Neuron (in vitro differentiated cells): ENCODE measurements at regions not wholly inside any gene's neighbourhood (a gene's known extent, or its start where the extent isn't known, plus 50 kb on each side); places are given as distances from the start of the nearest gene placed in this dataset.

Experiments used
- H2AFZ ChIP-seq: one replicate; pipeline ENCODE4 v1.6.1; 2013; ENCODE audit warnings: low read depth, mild to moderate bottlenecking, inconsistent platforms, low read length, moderate library complexity
- H3K27me3 ChIP-seq: one replicate; pipeline ENCODE4 v1.6.1; 2013; ENCODE audit warnings: low read length; ENCODE audit not compliant: insufficient read depth
- H3K36me3 ChIP-seq: one replicate; pipeline ENCODE4 v1.6.1; 2013; ENCODE audit warnings: low read length; ENCODE audit not compliant: insufficient read depth
- H3K4me1 ChIP-seq: one replicate; pipeline ENCODE4 v1.6.1; 2013; ENCODE audit warnings: low read length; ENCODE audit not compliant: insufficient read depth
- H3K4me3 ChIP-seq: 2 replicates; pipeline ENCODE4 v1.5.1; 2013; ENCODE audit warnings: mild to moderate bottlenecking, low read length, moderate library complexity
- H3K9me3 ChIP-seq: one replicate; pipeline ENCODE4 v1.6.1; 2013; ENCODE audit warnings: low read length

DNA sequence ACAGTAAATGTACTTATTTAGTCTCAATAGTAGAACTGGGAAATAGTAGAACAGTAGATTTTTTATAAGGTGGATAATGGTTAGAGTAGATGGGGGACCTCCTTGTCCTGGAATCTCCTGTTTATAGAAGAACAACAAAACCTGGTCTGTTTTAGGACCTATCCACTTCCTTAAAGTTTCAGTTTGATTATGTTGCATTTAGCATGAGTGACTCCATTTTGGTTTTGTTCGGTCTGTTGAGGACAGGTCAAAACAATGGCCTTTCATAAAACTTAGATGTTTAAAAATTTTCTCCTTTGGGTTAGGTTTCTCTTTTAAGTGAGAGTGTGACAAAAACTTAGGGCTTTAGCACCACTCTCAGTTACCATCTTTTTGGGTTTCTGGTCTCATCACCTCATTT lies 308.9 kb downstream of the BTG1 start:
- H3K27me3 ChIP-seq: no peaks in the 10 kb centered on the region
- H2AFZ ChIP-seq: no peak overlapping the region
- H3K4me1 ChIP-seq: no peaks in the 10 kb centered on the region
- no peak overlapping the region for H3K4me3 ChIP-seq
- H3K36me3 ChIP-seq: no peaks in the 10 kb centered on the region
- H3K9me3 ChIP-seq: peaks cover 2% of the 10 kb centered on the region

DNA sequence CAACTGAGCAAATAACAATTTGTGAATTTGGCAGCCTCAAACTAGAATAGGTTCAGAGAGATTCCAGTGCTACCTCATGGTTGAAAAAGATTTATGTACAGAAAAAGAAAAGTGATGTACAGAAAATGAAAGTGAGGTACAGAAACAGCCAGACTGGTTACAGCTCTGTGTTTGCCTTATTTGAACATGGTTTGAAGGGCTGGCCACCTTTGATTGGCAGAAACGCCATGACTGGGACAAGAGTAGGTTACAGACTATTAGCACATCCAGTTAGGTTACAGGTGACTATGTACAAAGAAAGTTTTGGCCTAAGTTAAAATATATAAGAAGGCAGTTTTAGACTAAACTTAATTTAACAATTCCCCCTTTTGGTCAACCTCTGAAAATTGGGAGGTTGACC lies 309.4 kb downstream of the BTG1 start:
- no peaks in the 10 kb centered on the region for H3K27me3 ChIP-seq
- no peaks in the 10 kb centered on the region for H3K36me3 ChIP-seq
- no peaks in the 10 kb centered on the region for H3K4me1 ChIP-seq

DNA sequence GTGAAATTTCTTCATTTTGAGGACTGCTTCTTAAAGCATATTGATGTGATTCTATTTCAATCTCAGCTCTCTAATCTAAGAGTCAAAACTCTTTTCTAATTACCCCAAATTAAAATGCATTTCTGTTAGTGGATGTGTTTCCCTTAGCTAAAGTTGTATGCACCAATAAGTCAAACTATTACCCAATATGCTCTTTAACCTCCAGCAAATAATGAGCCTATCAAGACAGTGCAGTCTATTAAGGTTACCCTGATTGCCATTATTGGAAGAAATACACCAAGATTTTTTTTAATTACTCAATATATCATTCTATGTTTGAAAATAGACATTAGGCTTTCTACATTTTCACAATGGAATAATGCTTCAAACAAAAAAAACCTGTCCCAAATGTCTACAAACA lies 310.0 kb downstream of the BTG1 start:
- Histone ChIP-seq H3K36me3 (no peaks in the 10 kb centered on the region), H3K27me3 (no peaks in the 10 kb centered on the region), H3K4me3 (no peak overlapping the region), H3K4me1 (no peaks in the 10 kb centered on the region), H3K9me3 (peaks cover under 1% of the 10 kb centered on the region), H2AFZ (no peak overlapping the region)

More for the DNA sequence above, 309.4 kb downstream of the BTG1 start:
- no peak overlapping the region for H3K4me3 ChIP-seq
- H2AFZ ChIP-seq: no peak overlapping the region
- peaks cover 2% of the 10 kb centered on the region for H3K9me3 ChIP-seq

DNA sequence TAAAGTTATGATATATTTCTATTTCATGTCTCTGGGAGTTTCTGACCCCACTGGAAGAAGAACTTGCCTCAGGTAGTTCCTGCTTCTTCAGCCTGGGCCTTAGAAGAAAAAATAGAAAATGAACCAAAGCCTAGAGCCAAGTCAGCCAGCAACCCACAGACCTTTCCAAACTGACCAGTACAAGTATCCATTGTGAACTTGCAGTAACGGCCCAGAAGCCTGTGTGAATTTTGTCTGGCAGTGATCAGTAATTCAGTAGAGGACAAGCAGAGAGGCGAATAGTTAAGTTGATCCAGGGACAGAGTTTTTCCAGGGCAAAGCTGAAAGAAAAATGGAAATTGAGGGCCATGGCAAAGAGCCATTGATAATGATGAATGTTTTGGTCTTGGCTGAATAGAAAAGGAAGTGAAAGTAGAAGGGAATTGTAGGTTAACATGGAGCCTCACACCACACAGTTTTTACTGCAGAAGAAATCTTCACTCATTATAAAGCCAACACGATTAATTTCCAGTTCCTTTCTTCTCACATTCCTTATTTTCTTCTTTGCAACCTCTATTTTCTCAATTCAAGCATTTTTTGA lies 311.8 kb downstream of the BTG1 start:
- H3K9me3 ChIP-seq: no peaks in the 10 kb centered on the region
- no peaks in the 10 kb centered on the region for H3K36me3 ChIP-seq

DNA sequence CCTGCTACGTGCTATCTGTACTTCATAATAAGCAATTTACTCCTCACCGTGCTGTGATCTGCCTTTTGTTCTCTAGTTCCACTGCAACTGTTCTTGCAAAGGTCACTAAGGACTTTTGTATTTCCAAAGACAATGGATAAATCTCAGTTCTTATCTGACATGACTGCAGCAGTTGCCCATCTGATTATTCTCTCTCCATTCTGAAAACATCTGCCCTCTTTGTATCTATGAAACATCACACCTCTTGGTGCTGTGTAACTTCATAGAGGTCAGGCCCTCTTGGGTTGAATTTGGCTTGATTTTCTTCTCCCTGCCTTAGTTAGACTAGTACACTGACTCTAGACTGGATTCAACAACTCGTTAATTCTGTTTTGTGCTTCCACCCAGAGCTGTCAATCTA lies 319.6 kb downstream of the BTG1 start:
- H3K4me3 ChIP-seq: no peak overlapping the region

More for the DNA sequence above, 311.8 kb downstream of the BTG1 start:
- no peak overlapping the region for H2AFZ ChIP-seq
- no peak overlapping the region for H3K4me3 ChIP-seq
- H3K27me3 ChIP-seq: no peaks in the 10 kb centered on the region
- H3K4me1 ChIP-seq: no peaks in the 10 kb centered on the region

DNA sequence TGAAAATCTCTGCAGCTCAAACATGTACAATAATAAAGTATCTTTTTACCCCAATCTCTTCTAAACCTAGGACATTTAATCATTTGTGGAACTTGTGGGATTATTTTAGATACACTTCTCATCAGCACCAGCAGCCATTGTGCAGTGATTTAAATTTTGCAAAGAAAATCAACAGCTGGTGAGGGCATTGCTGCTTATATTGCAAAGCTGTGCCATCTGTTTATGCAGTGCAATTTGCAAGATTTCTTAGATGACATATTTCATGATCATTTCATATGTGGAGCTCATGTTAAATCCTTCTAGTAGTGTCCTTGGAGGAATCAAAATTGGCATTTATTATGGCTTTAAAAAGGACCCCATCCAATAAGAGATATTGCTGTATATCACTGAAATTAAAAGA lies 320.7 kb downstream of the BTG1 start:
- Histone ChIP-seq H3K27me3 (no peaks in the 10 kb centered on the region), H3K4me1 (peaks cover 8% of the 10 kb centered on the region), H3K36me3 (no peaks in the 10 kb centered on the region), H2AFZ (no peak overlapping the region), H3K9me3 (no peaks in the 10 kb centered on the region), H3K4me3 (no peak overlapping the region)

More for the DNA sequence above, 319.6 kb downstream of the BTG1 start:
- peaks cover 8% of the 10 kb centered on the region for H3K4me1 ChIP-seq
- no peaks in the 10 kb centered on the region for H3K27me3 ChIP-seq
- H3K36me3 ChIP-seq: no peaks in the 10 kb centered on the region
- H3K9me3 ChIP-seq: no peaks in the 10 kb centered on the region
- peak overlapping the region; percentile 62 for H2AFZ ChIP-seq

DNA sequence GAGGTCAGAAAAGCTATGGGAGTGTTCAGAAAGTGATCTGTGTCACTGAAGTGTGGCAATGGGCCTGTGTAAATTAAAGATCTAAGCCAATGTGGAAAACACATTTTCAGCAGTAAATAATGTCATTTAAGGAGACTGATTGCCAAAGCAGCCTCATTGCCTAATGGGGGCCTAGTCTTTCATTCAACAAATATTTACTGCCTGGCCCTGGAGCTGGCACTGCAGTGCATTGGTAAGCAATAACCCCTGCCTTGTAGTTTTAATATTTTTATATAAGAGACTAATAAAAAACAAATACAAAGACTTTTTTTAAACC lies 326.6 kb downstream of the BTG1 start:
- H2AFZ ChIP-seq: no peak overlapping the region
- no peak overlapping the region for H3K4me3 ChIP-seq

DNA sequence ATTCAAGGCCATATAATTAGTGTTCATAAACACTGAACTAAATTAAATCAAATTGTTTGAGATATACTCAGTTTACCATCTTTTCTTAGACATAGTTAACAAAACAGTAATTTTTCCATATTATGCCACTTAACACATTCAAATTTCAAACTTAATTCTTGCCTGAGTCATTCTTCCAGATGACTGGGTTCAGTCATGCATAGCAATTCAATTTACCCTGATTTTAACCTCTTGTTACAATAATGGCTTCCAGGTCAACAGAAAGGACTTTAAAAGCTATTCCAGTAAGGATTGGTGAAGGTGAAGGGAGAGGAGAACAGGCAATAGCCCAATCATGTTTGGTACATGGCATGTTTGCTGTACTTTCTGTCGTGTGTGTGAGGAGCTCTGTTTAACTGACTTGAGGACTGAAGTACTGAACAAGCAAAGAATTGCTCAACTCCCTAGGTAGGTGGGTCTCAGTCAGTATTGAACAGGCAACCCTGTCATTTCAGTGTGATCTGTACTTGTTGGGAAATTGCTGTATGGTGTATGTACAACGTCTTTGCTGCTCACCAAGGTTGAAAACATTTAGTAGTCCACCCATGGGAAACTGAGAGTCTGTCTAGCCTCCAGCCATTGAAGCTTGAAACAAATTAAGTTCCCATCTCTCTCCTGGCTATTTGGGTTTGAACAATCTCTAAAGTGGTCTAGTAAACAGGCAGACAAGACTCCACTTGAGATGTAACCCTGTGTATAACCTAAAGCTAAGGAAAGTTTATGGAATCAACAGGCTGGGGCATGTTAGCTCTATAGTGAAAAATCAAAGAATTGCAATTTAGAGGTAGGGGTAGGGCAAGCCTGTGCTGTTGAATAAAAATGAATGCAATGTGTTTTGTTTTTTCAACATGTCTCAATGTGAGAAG lies 327.2 kb downstream of the BTG1 start:
- no peak overlapping the region for H2AFZ ChIP-seq
- H3K36me3 ChIP-seq: no peaks in the 10 kb centered on the region
- H3K4me1 ChIP-seq: peaks cover 22% of the 10 kb centered on the region
- no peak overlapping the region for H3K4me3 ChIP-seq
- no peaks in the 10 kb centered on the region for H3K27me3 ChIP-seq
- no peaks in the 10 kb centered on the region for H3K9me3 ChIP-seq

More for the DNA sequence above, 326.6 kb downstream of the BTG1 start:
- H3K9me3 ChIP-seq: no peaks in the 10 kb centered on the region
- H3K36me3 ChIP-seq: no peaks in the 10 kb centered on the region
- peaks cover 22% of the 10 kb centered on the region for H3K4me1 ChIP-seq
- H3K27me3 ChIP-seq: no peaks in the 10 kb centered on the region

DNA sequence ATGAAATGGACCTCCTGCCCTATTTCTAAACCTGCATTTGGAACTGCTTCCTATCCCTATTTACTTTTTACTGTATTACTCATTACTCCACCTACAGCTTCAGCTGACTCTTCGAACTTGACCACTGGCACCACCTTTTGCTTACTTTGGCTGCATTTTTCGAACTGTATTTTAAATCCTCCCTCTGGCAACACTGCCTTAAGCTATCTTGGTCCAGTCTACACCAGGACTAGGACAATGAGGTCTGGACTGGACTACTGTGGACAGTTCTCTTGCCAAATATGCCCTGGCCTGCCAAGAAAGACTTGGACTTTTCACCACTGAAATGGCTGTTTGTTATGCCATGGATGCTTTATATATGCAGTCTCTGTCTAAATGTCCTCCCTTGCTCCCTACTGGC lies 328.1 kb downstream of the BTG1 start:
- no peak overlapping the region for H2AFZ ChIP-seq
- peaks cover 22% of the 10 kb centered on the region for H3K4me1 ChIP-seq
- no peak overlapping the region for H3K4me3 ChIP-seq
- no peaks in the 10 kb centered on the region for H3K27me3 ChIP-seq
- H3K36me3 ChIP-seq: no peaks in the 10 kb centered on the region
- no peaks in the 10 kb centered on the region for H3K9me3 ChIP-seq

DNA sequence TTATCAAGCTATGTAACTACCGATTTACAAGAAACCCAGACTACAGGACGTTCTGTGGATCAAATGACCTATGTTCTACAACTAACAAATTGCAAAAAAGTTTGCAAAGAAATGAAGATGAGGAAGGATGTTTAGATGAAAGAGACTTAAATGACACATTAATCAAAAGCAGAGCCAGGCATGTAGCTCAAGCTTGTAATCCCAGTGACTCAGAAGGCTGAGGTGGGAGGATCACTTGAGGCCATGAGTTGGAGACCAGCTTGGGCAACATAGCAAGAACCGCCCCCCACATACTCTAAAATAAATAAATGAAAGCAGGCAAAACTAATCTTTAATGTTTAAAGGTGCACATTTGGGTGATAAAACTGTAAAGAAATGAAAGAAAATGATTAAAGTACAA lies 331.9 kb downstream of the BTG1 start:
- Histone ChIP-seq H3K4me3 (no peak overlapping the region), H3K4me1 (peaks cover 14% of the 10 kb centered on the region), H2AFZ (no peak overlapping the region), H3K9me3 (peaks cover 1% of the 10 kb centered on the region), H3K36me3 (no peaks in the 10 kb centered on the region), H3K27me3 (no peaks in the 10 kb centered on the region)

DNA sequence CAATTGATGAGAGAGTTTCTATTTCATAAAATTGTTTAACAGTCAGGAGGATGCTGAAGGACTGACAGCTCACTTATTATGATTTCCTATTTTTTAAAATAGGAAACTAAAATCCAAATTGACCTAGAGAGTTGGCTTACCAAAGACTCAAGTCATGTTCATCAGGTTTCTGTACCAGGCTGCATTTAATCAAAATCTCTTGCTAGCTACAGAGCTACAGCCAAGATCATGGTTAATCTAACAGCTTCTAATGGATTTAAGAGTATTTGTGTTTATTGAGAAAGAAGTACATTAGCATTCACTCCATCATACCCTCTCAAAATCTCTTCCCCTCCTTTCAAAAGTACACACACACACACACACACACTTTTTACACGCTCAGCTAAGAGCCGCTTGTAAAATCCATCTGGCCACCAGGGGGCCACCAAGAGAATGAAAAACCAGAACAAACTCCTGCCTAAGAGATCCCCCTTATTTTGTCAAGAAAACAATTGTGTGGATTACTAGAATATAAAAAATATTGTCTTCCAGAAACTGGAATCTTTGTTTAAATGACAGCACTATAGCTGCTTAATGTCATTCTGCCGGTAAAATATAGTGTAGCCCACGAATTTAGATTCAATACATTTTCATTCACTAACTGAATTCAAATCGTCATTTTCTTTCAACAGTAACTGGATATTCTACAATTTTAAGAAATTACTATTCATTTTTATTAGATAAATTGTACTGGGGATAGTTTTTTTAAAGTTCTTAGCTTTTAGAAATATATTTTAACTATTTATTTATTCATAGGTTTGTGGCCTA lies 334.0 kb downstream of the BTG1 start:
- Histone ChIP-seq H3K27me3 (no peaks in the 10 kb centered on the region), H3K9me3 (peaks cover 1% of the 10 kb centered on the region), H3K4me3 (no peak overlapping the region), H3K4me1 (no peaks in the 10 kb centered on the region), H2AFZ (no peak overlapping the region), H3K36me3 (no peaks in the 10 kb centered on the region)

DNA sequence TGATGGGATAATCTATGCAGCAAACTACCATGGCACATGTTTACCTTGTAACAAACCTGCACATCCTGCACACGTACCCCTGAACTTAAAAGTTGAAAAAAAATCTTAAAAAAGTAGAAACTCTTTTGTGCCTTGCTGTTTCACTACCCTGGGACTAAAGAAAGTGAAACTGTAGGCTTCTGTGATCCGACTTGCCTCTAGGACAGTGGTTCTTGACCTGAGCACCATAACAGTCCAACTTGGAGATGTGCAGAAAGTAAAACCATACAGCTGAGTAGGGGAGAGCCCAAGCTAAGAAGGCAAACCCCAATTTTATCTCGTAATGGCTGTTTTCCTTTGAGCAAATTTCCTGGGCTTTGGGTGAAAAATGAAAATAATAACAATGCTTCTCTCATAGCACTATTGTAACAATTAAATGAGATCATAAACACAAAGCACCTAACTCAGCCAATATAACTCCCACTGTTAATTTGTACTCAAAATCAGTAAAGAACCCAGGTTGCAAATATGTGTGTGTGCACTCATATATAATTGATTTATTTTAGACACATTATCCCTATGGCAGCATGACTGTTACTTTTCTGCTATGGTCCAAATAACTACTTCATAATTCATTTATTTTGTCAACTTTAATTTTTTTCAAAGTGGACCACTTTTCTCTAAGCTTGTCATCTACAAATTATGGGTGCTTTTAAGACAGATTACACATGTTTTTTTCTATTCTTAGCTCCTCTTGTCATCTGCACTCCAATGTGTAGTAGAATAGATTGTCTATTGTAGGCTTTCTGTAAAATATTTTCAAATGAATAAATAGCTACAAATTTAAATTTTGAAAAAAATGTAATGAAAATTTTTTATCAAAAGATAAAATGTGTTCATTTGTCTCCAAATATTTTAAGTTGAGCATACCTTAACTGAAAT lies 334.9 kb downstream of the BTG1 start:
- Histone ChIP-seq H3K4me1 (no peaks in the 10 kb centered on the region), H2AFZ (no peak overlapping the region), H3K36me3 (no peaks in the 10 kb centered on the region), H3K9me3 (peaks cover 5% of the 10 kb centered on the region), H3K4me3 (no peak overlapping the region), H3K27me3 (no peaks in the 10 kb centered on the region)
